HEK293 (cell line): ENCODE measurements at regions not wholly inside any gene's neighbourhood (a gene's known extent, or its start where the extent isn't known, plus 50 kb on each side); places are given as distances from the start of the nearest gene placed in this dataset.

Source experiments
- KLF8 ChIP-seq: fragments of 450-650 bp; formaldehyde crosslinking; IDR thresholded peaks from 2 replicates; pipeline ENCODE4 v1.5.1; 2016; ENCODE audit warnings: missing biosample characterization, missing genetic modification characterization
- SCRT2 ChIP-seq: fragments of 450-650 bp; formaldehyde crosslinking; IDR thresholded peaks from 2 replicates; pipeline ENCODE4 v1.5.1; 2016; ENCODE audit warnings: missing biosample characterization, missing genetic modification characterization
- SP2 ChIP-seq: fragments of 450-650 bp; formaldehyde crosslinking; IDR thresholded peaks from 2 replicates; pipeline ENCODE4 v1.5.1; 2016; ENCODE audit warnings: missing biosample characterization, missing genetic modification characterization
- SP3 ChIP-seq: fragments of 450-650 bp; formaldehyde crosslinking; IDR thresholded peaks from 2 replicates; pipeline ENCODE4 v1.5.1; 2016; ENCODE audit warnings: missing biosample characterization, missing genetic modification characterization
- TCF7L2 ChIP-seq: IDR thresholded peaks from 2 replicates; pipeline ENCODE4 v1.6.1; 2011; ENCODE audit warnings: low read depth, mild to moderate bottlenecking, inconsistent platforms, low read length, moderate library complexity, borderline replicate concordance
- ZBTB17 ChIP-seq: fragments of 450-650 bp; formaldehyde crosslinking; IDR thresholded peaks from 2 replicates; pipeline ENCODE4 v1.5.1; 2016; ENCODE audit warnings: missing biosample characterization, missing genetic modification characterization
- ZBTB44 ChIP-seq: fragments of 450-650 bp; IDR thresholded peaks from 2 replicates; pipeline ENCODE4 v1.5.1; 2018; ENCODE audit warnings: missing biosample characterization, mild to moderate bottlenecking, missing genetic modification characterization
- ZNF133 ChIP-seq: fragments of 450-650 bp; formaldehyde crosslinking; IDR thresholded peaks from 2 replicates; pipeline ENCODE4 v1.5.1; 2016; ENCODE audit warnings: missing biosample characterization, missing genetic modification characterization
- ZNF138 ChIP-seq: fragments of 450-650 bp; formaldehyde crosslinking; IDR thresholded peaks from 2 replicates; pipeline ENCODE4 v1.5.1; 2016; ENCODE audit warnings: missing biosample characterization, missing genetic modification characterization, borderline replicate concordance
- ZNF155 ChIP-seq: fragments of 450-650 bp; formaldehyde crosslinking; IDR thresholded peaks from 2 replicates; pipeline ENCODE4 v1.5.1; 2016; ENCODE audit warnings: missing biosample characterization, missing genetic modification characterization
- ZNF24 ChIP-seq: fragments of 450-650 bp; formaldehyde crosslinking; IDR thresholded peaks from 2 replicates; pipeline ENCODE4 v1.5.1; 2016; ENCODE audit warnings: missing biosample characterization, missing genetic modification characterization
- ZNF473 ChIP-seq: fragments of 450-650 bp; formaldehyde crosslinking; IDR thresholded peaks from 2 replicates; pipeline ENCODE4 v1.5.1; 2017; ENCODE audit warnings: missing biosample characterization, missing genetic modification characterization
- ZNF596 ChIP-seq: fragments of 450-650 bp; IDR thresholded peaks from 2 replicates; pipeline ENCODE4 v1.5.0; 2018; ENCODE audit warnings: missing biosample characterization, mild to moderate bottlenecking, missing genetic modification characterization, moderate library complexity
- TF ChIP-seq, protein P1 (sequence below): fragments of 450-650 bp; formaldehyde crosslinking; IDR thresholded peaks from 2 replicates; pipeline ENCODE4 v1.5.1; 2016; ENCODE audit warnings: missing biosample characterization, missing genetic modification characterization

DNA sequence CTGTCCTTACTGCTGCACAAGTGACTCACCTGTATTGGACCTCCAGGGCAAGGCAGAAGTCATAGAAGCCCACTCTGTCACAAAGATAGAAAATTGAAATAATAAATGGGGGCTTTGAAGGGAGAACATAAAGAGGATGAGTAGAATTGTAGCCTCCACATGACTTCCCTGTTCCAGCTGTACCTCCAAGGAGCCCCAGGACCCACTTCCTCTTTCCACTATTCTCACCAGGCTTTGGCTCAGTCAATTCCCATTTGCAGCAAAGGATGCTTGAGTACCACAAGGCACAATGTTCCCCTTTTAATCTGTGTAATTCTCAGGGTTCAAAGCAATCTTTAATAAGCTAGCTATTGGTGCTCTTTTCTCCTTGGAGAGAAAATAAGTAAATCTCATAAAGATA lies 512.1 kb downstream of the TOX3 start:
- TF ChIP-seq ZNF24 (tag by site-specific recombination) = no peak
- no peak for TF ChIP-seq ZNF596 (tag by site-specific recombination)
- no peak for TF ChIP-seq KLF8 (tag by site-specific recombination)
- TF ChIP-seq, protein P1, sequence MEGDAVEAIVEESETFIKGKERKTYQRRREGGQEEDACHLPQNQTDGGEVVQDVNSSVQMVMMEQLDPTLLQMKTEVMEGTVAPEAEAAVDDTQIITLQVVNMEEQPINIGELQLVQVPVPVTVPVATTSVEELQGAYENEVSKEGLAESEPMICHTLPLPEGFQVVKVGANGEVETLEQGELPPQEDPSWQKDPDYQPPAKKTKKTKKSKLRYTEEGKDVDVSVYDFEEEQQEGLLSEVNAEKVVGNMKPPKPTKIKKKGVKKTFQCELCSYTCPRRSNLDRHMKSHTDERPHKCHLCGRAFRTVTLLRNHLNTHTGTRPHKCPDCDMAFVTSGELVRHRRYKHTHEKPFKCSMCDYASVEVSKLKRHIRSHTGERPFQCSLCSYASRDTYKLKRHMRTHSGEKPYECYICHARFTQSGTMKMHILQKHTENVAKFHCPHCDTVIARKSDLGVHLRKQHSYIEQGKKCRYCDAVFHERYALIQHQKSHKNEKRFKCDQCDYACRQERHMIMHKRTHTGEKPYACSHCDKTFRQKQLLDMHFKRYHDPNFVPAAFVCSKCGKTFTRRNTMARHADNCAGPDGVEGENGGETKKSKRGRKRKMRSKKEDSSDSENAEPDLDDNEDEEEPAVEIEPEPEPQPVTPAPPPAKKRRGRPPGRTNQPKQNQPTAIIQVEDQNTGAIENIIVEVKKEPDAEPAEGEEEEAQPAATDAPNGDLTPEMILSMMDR (tag by site-specific recombination) = no peak
- TF ChIP-seq ZBTB17 (tag by site-specific recombination) = no peak
- TF ChIP-seq ZNF133 = no peak
- no peak for TF ChIP-seq ZNF138 (tag by site-specific recombination)
- TF ChIP-seq SP3 (tag by site-specific recombination) = no peak
- TF ChIP-seq ZNF473 (tag by site-specific recombination) = no peak
- TF ChIP-seq TCF7L2 = no peak
- TF ChIP-seq SP2 (tag by site-specific recombination) = no peak
- TF ChIP-seq ZBTB44 = no peak
- no peak for TF ChIP-seq SCRT2 (tag by site-specific recombination)
- no peak for TF ChIP-seq ZNF155
